GM12875 (cell line): ENCODE measurements at regions not wholly inside any gene's neighbourhood (a gene's known extent, or its start where the extent isn't known, plus 50 kb on each side); places are given as distances from the start of the nearest gene placed in this dataset.

Experiments used
- H3K4me3 ChIP-seq: one replicate; pipeline ENCODE4 v1.5.1; 2011; ENCODE audit warnings: low read depth, low read length, control low read depth
- CTCF ChIP-seq: IDR thresholded peaks from 2 replicates; pipeline ENCODE4 v1.5.1; 2011; ENCODE audit warnings: low read depth, mild to moderate bottlenecking, control low read depth, inconsistent platforms, low read length, moderate library complexity, borderline replicate concordance; ENCODE audit not compliant: insufficient read depth

GRCh38 chr5:28500511-28500910 lies 1462.1 kb upstream of the CDH9 start:
- no peak for TF ChIP-seq CTCF
- no peak overlapping the region for H3K4me3 ChIP-seq

- TF ChIP-seq CTCF, result no peak
- no peak overlapping the region for H3K4me3 ChIP-seq
These were observed 1461.4 kb upstream of the CDH9 start for GRCh38 chr5:28499766-28500290.

- no peak for TF ChIP-seq CTCF
- no peak overlapping the region for H3K4me3 ChIP-seq
These were observed 1457.5 kb upstream of the CDH9 start for GRCh38 chr5:28495876-28496275.

- H3K4me3 ChIP-seq, result no peak overlapping the region
- no peak for TF ChIP-seq CTCF
These were observed 1455.1 kb upstream of the CDH9 start for GRCh38 chr5:28493456-28493855.

DNA sequence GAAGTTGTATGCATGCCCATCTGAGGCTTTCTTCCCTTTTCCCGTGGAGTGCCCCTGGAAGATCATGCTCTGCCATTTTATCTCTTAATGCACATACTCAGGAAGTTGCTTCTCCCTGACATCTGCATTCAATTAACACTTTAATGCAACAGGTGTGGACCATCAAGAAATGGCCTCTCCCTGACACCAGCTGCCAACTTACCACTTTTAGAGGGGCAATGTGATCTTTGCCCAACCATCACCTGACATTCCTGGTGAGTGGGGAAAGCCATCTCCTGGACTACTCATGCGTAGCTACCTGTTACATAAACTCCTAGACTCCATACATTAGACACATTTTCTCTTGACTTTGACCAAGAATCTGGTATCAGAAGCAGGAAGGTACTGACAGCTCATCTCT lies 1450.4 kb upstream of the CDH9 start:
- H3K4me3 ChIP-seq, result no peak overlapping the region
- TF ChIP-seq CTCF, result no peak

GRCh38 chr5:28483327-28484025 lies 1445.1 kb upstream of the CDH9 start:
- TF ChIP-seq CTCF, result no peak
- no peak overlapping the region for H3K4me3 ChIP-seq

- H3K4me3 ChIP-seq, result no peak overlapping the region
- TF ChIP-seq CTCF, result no peak
These were observed 1435.2 kb upstream of the CDH9 start for GRCh38 chr5:28473531-28474107.
